GM19324 (cell line): ENCODE measurements at regions not wholly inside any gene's neighbourhood (a gene's known extent, or its start where the extent isn't known, plus 50 kb on each side); places are given as distances from the start of the nearest gene placed in this dataset.
"Not testable (repeated sequence)": the region's sequence is repeated elsewhere in the genome, so short reads cannot be mapped to it uniquely, and the experiment has no call there.

Experiments used
- ATAC-seq: cut with Tn5 transposase; IDR thresholded peaks from one replicate; pipeline ENCODE4 v1.9.1; 2021; ENCODE audit warnings: mild to moderate bottlenecking, moderate library complexity; ENCODE audit not compliant: unreplicated experiment, low FRiP score

GRCh38 chr13:109408591-109409382 is 377.6 kb downstream of the IRS2 start:
- no peak for ATAC-seq

GRCh38 chr13:109406376-109406992 is 379.9 kb downstream of the IRS2 start:
- ATAC-seq: no peak

DNA sequence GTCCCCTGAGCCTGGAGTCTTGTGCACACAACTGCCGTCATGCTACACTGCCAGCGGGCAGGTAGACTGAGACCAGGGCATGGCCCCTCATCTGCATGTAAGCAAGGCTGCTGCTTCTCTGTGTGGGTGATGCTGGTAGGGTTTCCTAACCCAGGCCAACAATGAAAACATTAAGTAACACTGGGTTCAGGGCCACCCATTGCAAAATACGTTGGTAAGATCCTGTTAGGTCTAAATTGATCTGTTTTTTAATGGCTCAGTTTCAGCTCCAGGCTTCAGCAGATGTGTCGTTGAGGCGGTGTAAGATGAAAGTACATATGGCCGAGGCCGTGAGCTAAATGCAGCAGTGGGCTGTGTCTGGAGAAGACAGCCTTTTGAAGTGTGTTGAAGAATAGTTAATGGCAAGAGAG is 383.4 kb downstream of the IRS2 start:
- ATAC-seq: no peak

DNA sequence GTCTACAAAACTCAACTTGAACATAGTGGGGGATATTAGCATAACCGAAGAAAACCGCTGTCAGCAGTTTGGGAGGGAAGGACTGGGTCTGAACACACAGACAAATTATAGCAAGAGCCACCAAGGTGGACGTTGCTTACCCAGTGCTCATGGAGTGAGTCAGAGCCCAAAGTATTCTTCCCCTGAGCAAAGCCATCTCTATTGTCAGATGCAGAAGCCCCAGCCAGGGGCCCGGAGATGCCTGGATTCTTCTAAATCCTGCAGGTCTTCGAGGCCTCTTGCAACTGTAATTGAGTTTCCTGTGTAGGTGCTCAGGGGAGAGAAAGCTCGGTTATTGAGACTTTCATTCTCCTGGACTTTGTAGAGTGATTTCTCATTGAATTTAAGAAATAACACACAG is 384.5 kb downstream of the IRS2 start:
- ATAC-seq: no peak

DNA sequence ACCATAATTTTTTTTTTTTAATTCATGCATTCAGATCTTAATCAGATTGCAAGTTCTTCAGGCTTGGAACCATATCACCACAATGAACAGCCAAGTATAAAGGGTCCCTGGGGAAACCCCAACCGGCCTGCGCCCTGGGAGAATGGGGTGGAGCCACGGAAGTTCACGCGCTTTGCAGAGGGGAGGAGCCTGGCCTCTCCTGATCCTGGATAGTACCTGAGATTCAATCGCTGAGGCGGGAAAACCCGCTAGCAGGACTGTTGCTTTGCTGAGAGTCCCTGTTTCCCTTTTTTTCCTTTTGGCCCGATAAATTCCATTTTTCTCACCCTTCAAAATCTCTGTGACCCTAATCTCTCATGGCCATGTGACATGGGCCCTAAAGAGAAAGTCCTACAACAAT is 385.1 kb downstream of the IRS2 start:
- no peak for ATAC-seq

DNA sequence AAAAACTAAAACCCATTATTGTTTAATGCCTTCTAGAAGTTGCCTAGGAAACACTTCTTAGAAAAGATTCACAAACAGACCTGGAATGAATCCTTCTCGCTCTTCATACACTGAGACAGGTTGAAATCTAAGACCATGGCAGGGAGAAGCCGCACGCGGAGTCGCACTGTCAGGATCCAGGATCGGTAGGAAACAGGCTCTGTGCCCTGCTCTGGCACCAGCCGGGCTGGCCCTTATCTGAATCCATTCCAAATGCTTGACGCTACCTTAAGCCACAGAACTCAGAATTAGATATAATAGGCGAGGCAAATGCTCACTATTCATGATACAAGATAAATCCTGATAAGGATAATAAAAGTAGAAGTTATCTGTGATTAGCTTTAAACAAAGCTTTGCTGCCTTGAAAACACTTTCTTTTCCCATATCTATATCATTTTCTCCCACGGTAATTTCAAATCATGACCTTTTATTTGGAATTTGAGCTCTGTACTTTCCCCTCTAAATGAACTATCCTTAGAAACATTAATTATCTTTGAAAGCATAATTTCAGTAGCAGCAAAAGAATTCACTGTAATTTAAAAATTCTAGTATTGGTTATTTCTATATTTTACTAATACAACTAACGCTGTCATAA is 385.6 kb downstream of the IRS2 start:
- ATAC-seq: no peak

GRCh38 chr13:109400209-109400608 is 386.2 kb downstream of the IRS2 start:
- no peak for ATAC-seq

DNA sequence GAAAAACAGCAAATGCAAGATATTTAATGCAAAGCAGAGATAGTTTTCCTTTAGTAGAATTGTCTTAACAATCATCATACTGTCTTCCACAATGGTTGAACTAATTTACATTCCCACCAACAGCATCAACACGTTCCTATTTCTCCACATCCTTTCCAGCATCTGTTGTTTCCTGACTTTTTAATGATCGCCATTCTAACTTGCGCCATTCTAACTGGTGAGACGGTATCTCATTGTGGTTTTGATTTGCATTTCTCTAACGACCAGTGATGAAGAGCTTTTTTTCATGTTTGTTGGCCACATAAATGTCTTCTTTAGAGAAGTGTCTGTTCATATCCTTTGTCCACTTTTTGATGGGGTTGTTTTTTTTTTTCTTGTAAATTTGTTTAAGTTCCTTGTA is 388.3 kb downstream of the IRS2 start:
- not testable (repeated sequence) for ATAC-seq

DNA sequence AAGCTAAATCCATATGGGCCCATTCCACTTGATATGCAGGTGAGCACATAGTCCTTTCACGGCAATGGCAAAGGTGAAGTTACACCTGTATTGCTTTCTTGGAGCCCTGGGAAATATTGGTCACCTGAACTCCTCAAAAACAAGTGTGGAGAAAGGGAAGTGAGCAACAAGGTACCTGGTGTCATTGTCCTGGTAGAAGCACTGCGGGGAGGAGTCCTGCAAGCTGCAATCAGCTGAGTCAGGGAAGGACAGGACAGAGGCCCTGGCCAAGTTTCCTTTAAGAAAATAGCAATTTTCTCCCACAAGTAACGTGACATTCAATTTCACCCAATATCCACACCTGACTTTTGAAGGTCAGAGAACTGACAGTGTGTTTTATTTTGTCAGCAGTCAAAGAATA is 389.1 kb downstream of the IRS2 start:
- ATAC-seq: no peak

GRCh38 chr13:109396266-109396665 is 390.1 kb downstream of the IRS2 start:
- ATAC-seq: no peak

- ATAC-seq: no peak
These were observed 391.4 kb downstream of the IRS2 start for GRCh38 chr13:109395014-109395413.

DNA sequence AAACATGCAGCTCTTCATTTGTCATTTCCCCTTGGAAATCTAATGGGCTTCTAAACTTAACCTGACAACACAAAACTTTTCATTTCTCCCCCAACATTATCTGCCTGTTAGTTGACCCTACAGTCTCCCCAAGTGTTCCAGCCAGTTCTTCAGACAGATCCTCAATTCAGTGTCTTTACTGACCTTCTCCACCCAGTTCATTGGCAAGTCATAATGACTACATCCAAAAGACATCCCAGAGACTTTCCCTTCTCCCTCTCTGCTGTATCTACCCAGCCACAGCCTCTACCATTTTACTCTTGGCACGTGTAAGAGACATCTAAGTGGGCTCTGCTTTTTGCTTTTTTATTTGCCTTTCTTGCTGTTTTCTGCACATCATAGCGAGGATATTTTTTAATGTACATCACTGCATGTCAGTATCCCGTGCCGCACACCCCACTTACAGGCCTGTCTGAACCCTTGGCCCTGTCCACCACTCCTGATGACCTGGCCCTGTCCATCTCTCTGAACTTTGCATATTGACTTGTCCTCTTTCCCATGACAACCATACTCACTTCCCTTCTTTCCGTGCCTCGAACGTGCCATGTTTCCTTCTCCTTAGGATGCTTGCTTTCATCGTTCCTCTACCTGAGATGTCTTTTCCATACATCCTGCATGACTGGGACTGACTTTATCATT is 391.9 kb downstream of the IRS2 start:
- ATAC-seq: no peak

GRCh38 chr13:109393045-109393444 is 393.3 kb downstream of the IRS2 start:
- no peak for ATAC-seq

GRCh38 chr13:109390391-109390790 is 396.0 kb downstream of the IRS2 start:
- no peak for ATAC-seq

DNA sequence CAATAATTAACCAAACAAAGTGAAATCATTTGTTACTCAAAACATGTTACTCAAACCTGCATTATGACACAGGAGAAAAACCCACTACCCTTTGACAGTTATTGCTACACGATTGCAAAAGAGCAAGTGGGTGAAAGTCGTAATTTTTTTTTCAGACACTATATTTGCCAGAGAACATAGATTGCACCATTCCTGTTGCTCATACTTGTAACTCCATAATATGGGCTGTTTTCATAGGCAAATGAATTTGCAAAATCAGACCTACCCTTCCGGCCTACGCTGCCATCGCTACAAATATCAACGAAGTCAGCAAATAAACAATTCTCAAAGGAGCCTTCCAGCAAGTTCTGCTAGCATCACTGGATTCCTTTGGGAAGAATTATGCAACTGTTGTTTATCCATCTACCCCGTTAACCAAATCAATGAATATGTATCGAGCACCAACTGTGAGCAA is 396.5 kb downstream of the IRS2 start:
- no peak for ATAC-seq

DNA sequence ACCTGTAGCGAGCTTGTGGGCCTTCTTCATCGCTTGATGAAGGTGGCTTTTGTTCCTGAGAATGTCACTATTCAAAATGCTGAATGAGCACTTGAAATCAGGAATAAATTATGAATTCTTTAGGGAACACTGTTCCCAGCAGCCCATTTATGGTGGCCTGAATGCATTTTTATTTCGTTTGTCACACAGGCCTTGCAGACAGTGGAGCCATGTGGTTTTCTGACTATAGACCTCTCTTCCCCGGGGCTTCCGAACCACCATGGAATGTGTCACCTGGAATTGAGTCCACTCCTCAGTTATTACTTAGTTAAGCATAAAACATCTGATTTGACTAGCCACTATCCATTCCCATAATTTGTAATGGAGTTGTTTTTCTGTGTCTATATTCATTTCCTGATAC is 396.9 kb downstream of the IRS2 start:
- no peak for ATAC-seq

GRCh38 chr13:109387471-109387870 is 398.9 kb downstream of the IRS2 start:
- no peak for ATAC-seq

DNA sequence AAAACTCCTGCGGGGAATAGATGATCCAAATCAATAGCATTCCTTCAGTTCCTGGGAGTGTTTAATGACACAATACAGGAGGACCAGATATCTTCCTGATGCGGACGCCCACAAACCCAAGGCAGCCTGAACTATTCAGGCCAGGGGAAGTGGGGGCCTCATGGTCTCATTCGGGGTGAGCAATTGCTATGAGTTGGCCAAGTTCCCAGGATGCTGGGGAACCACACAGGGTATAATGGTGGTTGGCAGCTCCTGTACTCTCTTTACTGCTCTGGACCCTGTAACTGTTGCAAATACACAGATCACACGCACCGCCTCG is 401.2 kb downstream of the IRS2 start:
- no peak for ATAC-seq

- no peak for ATAC-seq
These were observed 401.7 kb downstream of the IRS2 start for GRCh38 chr13:109384491-109385241.

- ATAC-seq: no peak
These were observed 402.7 kb downstream of the IRS2 start for GRCh38 chr13:109383683-109384082.
